ENCODE measurements at regions not wholly inside any gene's neighbourhood (a gene's known extent, or its start where the extent isn't known, plus 50 kb on each side); places are given as distances from the start of the nearest gene placed in this dataset.

GRCh38 chr10:44300666-44301649, 83.9 kb downstream of the CXCL12 start:
- Histone ChIP-seq H3K9me3 (ENCODE audit: insufficient read depth, low read depth) (no peaks in the 10 kb centered on the region; the same call in 1 of the 2 replicates), H3K27me3 (ENCODE audit: insufficient read depth, low read depth) (no peaks in the 10 kb centered on the region), H2AFZ (no peak overlapping the region), H4K20me1 (ENCODE audit: insufficient read depth) (no peaks in the 10 kb centered on the region), H3K4me1 (replicated peaks; ENCODE audit: insufficient read depth) (no peaks in the 10 kb centered on the region), H3K4me3 (no peak overlapping the region), H3K36me3 (ENCODE audit: low read depth) (no peaks in the 10 kb centered on the region), H3F3A (ENCODE audit: insufficient read depth, low read depth) (no peaks in the 10 kb centered on the region; the same call in 1 of the 2 replicates), H3K79me2 (ENCODE audit: low read depth) (no peaks in the 10 kb centered on the region), H3K4me2 (no peak overlapping the region), H3K9me2 (ENCODE audit: insufficient read depth) (no peaks in the 10 kb centered on the region; the same call in 1 of the 2 replicates), H3K27ac (no peak overlapping the region)
- DNase-seq = peak; percentile 49 to 82
- no peak for TF ChIP-seq CTCF (conservative IDR thresholded peaks at IDR 0.05)
- no peak for TF ChIP-seq EZH2 (IDR thresholded peaks at IDR 0.05; ENCODE audit: low read depth)
- ChIA-PET CTCF (no interaction called here), POLR2A (ENCODE audit: unreplicated experiment) (no interaction called here)
- no TSS peak for BruUV-seq (replicated peaks)
- intact Hi-C loops (cut with micrococcal nuclease; ENCODE audit: unreplicated experiment) = no loop called here

GRCh38 chr10:44298713-44299112, 86.2 kb downstream of the CXCL12 start:
- Histone ChIP-seq H3K36me3 (ENCODE audit: low read depth) (no peaks in the 10 kb centered on the region), H3K4me1 (replicated peaks; ENCODE audit: insufficient read depth) (no peaks in the 10 kb centered on the region), H3K27ac (no peak overlapping the region), H3F3A (ENCODE audit: insufficient read depth, low read depth) (no peaks in the 10 kb centered on the region; the same call in 1 of the 2 replicates), H3K4me3 (no peak overlapping the region), H4K20me1 (ENCODE audit: insufficient read depth) (no peaks in the 10 kb centered on the region), H2AFZ (no peak overlapping the region), H3K79me2 (ENCODE audit: low read depth) (no peaks in the 10 kb centered on the region), H3K4me2 (no peak overlapping the region), H3K27me3 (ENCODE audit: insufficient read depth, low read depth) (peaks cover 6% of the 10 kb centered on the region), H3K9me2 (ENCODE audit: insufficient read depth) (no peaks in the 10 kb centered on the region), H3K9me3 (ENCODE audit: insufficient read depth, low read depth) (no peaks in the 10 kb centered on the region; the same call in 1 of the 2 replicates)
- ChIA-PET POLR2A (ENCODE audit: unreplicated experiment) (no interaction called here), CTCF (no interaction called here)
- TF ChIP-seq CTCF (conservative IDR thresholded peaks at IDR 0.05) (no peak), EZH2 (IDR thresholded peaks at IDR 0.05; ENCODE audit: low read depth) (no peak)
- intact Hi-C loops (cut with micrococcal nuclease; ENCODE audit: unreplicated experiment) = no loop called here
- no peak for DNase-seq
- BruUV-seq (replicated peaks) = no TSS peak

- Histone ChIP-seq H3K27me3 (ENCODE audit: insufficient read depth, low read depth) (peaks cover 12% of the 10 kb centered on the region), H3K9me3 (ENCODE audit: insufficient read depth, low read depth) (no peaks in the 10 kb centered on the region; the same call in 1 of the 2 replicates), H3K9me2 (ENCODE audit: insufficient read depth) (no peaks in the 10 kb centered on the region), H3K27ac (no peak overlapping the region), H3K4me1 (replicated peaks; ENCODE audit: insufficient read depth) (no peaks in the 10 kb centered on the region), H3K4me2 (no peak overlapping the region), H2AFZ (no peak overlapping the region), H3F3A (ENCODE audit: insufficient read depth, low read depth) (no peaks in the 10 kb centered on the region), H3K4me3 (no peak overlapping the region), H3K36me3 (ENCODE audit: low read depth) (no peaks in the 10 kb centered on the region), H3K79me2 (ENCODE audit: low read depth) (no peaks in the 10 kb centered on the region), H4K20me1 (ENCODE audit: insufficient read depth) (no peaks in the 10 kb centered on the region)
- ChIA-PET CTCF (no interaction called here), POLR2A (ENCODE audit: unreplicated experiment) (no interaction called here)
- no peak for DNase-seq
- TF ChIP-seq EZH2 (IDR thresholded peaks at IDR 0.05; ENCODE audit: low read depth) (no peak), CTCF (conservative IDR thresholded peaks at IDR 0.05) (no peak)
- no TSS peak for BruUV-seq (replicated peaks)
- intact Hi-C loops (cut with micrococcal nuclease; ENCODE audit: unreplicated experiment) = no loop called here
Observed at GRCh38 chr10:44297963-44298362, 86.9 kb downstream of the CXCL12 start.

All from PC-9 (cell line).